Mucosa of rectum (tissue), 2 donors: ENCODE measurements at regions not wholly inside any gene's neighbourhood (a gene's known extent, or its start where the extent isn't known, plus 50 kb on each side); places are given as distances from the start of the nearest gene placed in this dataset.
"Not testable (repeated sequence)": the region's sequence is repeated elsewhere in the genome, so short reads cannot be mapped to it uniquely, and the experiment has no call there.

Source experiments
- H3K27ac ChIP-seq, 2 donors: one replicate each; pipeline ENCODE4 v1.7.0; 2013; ENCODE audit warnings: inconsistent platforms in 2 of 2, low read depth in 2 of 2, low read length in 2 of 2
- H3K27me3 ChIP-seq, 2 donors: one replicate each; pipeline ENCODE4 v1.7.0; 2013; ENCODE audit warnings: low read length in 2 of 2; ENCODE audit not compliant: control insufficient read depth in 2 of 2, insufficient read depth in 2 of 2
- H3K36me3 ChIP-seq, 2 donors: one replicate each; pipeline ENCODE4 v1.7.0; 2013; ENCODE audit warnings: low read length in 2 of 2; ENCODE audit not compliant: control insufficient read depth in 2 of 2, insufficient read depth in 2 of 2
- H3K4me1 ChIP-seq, 2 donors: one replicate each; pipeline ENCODE4 v1.7.0; 2013; ENCODE audit warnings: low read length in 2 of 2, mild to moderate bottlenecking in 1 of 2; ENCODE audit not compliant: control insufficient read depth in 2 of 2, insufficient read depth in 2 of 2
- H3K4me3 ChIP-seq, 2 donors: one replicate each; pipeline ENCODE4 v1.7.0; 2013; ENCODE audit warnings: low read length in 2 of 2
- H3K9ac ChIP-seq, 2 donors: one replicate each; pipeline ENCODE4 v1.7.0; 2013; ENCODE audit warnings: low read length in 2 of 2, low read depth in 1 of 2, mild to moderate bottlenecking in 1 of 2
- H3K9me3 ChIP-seq, 2 donors: one replicate each; pipeline ENCODE4 v1.7.0; 2013; ENCODE audit warnings: low read length in 2 of 2; ENCODE audit not compliant: control insufficient read depth in 2 of 2
- donor health status: healthy.
- donor health status: Normal muscosa, but diverticular disease.

DNA sequence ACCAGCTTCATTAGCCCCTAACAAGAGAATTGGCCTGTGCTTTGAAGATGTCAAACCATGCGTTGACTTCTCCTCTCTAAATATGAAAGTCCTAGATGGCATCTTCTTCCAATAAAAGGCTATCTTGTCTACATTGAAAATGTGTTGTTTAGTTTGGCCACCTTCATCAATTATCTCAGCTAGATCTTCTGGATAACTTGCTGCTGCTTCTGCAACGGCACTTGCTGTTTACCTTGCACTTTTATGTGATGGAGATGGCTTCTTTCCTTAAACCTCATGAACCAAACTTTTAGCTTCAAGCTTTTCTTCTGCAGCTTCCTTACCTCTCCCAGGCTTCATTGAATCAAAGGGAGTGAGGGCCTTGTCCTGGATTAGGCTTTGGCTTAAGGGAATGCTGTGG lies 58.6 kb upstream of the CSNK1E start:
- not testable (repeated sequence) for H3K36me3 ChIP-seq, H3K4me1 ChIP-seq, H3K9ac ChIP-seq, H3K27me3 ChIP-seq, H3K4me3 ChIP-seq, H3K27ac ChIP-seq, H3K9me3 ChIP-seq

DNA sequence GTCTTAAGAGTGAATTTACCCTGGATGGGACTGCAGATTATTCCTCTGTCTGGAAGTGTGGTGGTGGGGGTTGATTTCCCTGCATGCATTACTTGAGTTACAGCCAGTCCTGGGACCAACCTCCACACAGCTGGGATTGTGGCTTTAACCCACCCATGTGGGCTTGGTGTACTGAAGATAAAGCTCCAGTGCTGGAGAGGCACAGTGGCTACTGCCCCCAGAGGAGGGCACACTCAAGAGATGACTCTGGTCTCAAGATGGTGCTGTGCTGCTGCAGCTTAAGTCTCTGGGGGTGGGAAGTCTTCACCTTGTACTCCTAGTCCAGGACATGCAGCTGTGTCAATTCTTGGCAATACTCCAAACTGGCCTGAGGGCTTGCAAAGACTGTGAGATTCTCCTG lies 57.8 kb upstream of the CSNK1E start:
- not testable (repeated sequence) for H3K27me3 ChIP-seq, H3K9me3 ChIP-seq, H3K27ac ChIP-seq, H3K4me1 ChIP-seq, H3K4me3 ChIP-seq, H3K36me3 ChIP-seq, H3K9ac ChIP-seq

DNA sequence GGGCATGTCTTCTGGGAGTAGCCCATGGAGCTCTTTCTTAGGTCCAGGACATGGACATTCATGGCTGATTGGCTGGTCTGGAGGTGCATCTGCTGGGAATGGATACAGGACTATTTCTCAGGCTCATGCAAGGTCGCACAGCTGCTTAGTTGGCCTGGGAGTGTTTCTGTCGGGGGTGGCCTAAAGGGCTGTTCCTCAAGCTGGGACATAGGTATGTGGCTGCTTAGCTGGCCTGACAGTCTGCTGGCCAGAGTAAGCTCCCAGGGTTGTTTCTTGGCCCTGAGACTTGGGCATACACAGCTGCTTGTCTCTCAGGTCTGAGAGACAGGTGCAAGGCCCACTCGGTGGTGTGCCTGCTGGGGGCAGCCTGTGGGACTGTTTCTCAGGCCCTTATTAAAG lies 57.2 kb upstream of the CSNK1E start:
- H3K27me3 ChIP-seq, H3K4me1 ChIP-seq, H3K4me3 ChIP-seq, H3K9ac ChIP-seq, H3K9me3 ChIP-seq, H3K27ac ChIP-seq, H3K36me3 ChIP-seq: not testable (repeated sequence)

DNA sequence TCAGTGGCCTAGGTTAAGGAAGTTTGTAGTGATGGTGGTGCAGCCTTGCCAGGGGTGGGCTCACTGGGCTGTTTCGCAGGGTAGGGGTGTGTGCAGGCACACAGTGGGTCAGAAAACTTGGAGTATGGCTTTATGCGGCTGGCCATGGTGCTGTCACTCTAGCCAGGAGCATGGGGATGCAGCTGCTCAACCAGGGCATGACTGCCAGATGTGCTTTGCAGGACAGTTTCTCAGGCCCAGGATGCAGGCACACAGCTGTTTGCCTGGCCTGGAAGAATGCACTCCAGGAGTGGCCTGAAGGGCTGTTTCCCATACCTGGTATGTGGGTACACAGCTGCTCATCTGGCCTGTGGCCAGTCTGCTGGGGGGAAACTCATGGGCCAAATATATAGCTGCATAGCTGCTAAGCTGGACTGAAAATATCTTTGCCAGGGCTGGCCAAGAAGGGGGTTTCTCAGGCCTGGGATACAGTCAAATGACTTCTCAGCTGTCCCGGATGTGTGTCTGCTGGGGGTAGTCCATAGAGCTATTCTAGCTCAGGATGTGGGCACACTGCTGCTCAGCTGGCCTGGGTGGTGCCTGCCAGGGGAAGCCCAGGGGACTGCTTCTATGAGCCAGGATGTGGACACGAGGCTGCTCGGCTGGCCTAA lies 56.7 kb upstream of the CSNK1E start:
- not testable (repeated sequence) for H3K4me3 ChIP-seq, H3K27ac ChIP-seq, H3K9ac ChIP-seq, H3K36me3 ChIP-seq, H3K27me3 ChIP-seq, H3K4me1 ChIP-seq, H3K9me3 ChIP-seq

DNA sequence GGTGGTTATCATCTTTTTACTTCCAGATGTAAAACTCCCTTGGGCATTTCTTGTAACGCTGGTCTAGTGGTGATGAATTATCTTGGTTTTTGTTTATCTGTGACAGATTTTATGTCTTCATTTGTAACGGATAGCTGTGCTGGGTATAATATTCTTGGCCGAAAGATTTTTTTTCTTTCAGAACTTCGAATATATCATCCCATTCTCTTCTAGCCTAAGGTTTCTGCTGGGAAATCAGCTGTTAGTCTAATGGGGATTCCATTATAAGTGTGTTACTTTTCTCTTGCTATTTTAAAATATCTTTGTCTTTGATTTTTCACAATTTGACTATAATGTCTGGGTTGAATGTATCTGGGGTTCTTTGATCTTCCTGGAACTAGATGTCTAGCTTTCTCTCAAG lies 55.4 kb upstream of the CSNK1E start:
- not testable (repeated sequence) for H3K4me3 ChIP-seq, H3K9me3 ChIP-seq, H3K36me3 ChIP-seq, H3K9ac ChIP-seq, H3K4me1 ChIP-seq, H3K27ac ChIP-seq, H3K27me3 ChIP-seq

DNA sequence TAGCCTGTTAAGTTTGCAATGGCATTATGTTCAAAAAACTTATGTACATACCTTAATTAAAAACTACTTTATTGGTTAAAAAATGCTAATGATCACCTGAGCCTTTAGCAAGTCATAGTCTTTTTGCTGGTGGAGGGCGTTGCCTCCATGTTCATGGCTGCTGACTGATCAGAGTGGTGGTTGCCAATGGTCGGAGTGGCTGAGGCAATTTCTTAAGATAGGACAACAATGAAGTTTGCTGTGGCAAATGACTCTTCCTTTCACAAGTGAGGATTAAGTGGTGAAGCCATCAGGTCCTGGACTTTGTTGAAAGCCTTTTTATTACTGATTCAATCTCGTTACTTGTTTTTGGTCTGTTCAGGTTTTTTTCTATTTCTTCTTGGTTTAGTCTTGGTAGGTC lies 53.3 kb upstream of the CSNK1E start:
- not testable (repeated sequence) for H3K9ac ChIP-seq, H3K4me1 ChIP-seq, H3K4me3 ChIP-seq, H3K27me3 ChIP-seq, H3K36me3 ChIP-seq, H3K9me3 ChIP-seq, H3K27ac ChIP-seq

DNA sequence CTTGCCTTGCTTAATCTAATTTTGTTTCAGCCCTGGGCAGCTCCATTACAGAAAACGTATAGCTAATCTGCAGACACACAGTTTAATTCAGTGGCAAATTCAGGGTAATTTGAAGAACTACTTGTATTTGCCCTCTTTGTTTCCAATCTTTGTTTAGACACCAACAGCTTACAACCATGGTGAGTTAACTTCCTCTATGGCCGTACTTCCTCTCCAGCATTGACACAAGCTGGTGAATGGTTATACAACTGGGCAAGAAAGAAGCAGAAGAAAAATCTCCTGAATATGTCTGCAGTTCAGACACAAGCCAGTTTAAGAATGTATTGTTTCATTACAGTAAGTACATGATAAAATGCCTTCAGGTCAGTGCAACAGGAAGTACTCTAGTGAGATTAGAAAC lies 51.9 kb upstream of the CSNK1E start:
- not testable (repeated sequence) for H3K4me1 ChIP-seq, H3K36me3 ChIP-seq, H3K9ac ChIP-seq, H3K27me3 ChIP-seq, H3K4me3 ChIP-seq, H3K9me3 ChIP-seq
- H3K27ac ChIP-seq = peak overlapping the region in 1 of 2 donors; percentile 38
